Fibroblast of villous mesenchyme (primary cell): ENCODE measurements at regions not wholly inside any gene's neighbourhood (a gene's known extent, or its start where the extent isn't known, plus 50 kb on each side); places are given as distances from the start of the nearest gene placed in this dataset.
"Not testable (repeated sequence)": the region's sequence is repeated elsewhere in the genome, so short reads cannot be mapped to it uniquely, and the experiment has no call there.

Experiments used
- DNase-seq: peaks from one replicate; pipeline ENCODE4 v3.0.0-alpha.2; 2010; ENCODE audit warnings: low read depth
- H3K4me3 ChIP-seq: 2 replicates; pipeline ENCODE4 v1.5.1; 2011; ENCODE audit warnings: low read depth, mild to moderate bottlenecking, low read length

DNA sequence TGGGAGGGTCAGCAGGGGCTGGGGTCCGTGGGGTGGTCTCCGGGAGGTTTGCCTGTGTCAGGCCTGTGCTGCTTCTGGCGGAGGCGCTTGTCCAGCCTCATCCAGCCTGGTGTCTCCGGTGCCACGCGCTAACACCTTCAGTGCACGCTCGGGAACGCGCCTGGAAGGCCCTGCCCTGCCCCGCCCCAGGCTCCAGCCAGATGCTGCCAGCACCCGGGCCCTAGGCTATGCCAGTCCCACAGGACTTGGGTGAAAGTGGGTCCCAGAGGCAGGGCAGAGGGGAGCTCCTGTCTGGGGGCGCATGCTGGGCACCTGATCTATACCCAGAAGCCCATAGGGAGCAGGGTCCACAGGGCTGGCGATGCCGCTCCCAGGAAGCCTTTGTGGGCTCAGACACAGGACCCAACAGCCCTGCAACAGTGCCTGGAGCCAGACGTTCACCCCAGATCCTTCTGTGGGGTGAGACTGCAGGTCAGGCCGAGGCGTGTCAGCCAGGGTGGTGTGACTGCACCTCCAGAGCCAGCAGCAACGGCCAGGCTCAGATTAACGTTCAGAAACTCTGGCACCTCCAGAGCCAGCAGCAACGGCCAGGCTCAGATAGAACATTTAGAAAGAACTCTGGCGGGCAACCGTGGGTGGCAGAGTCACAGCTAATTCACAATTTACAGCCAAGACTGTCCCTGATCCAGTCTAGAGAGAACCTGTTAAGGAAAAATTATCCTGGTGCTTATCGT, 5423.2 kb upstream of the TPTE start:
- H3K4me3 ChIP-seq, DNase-seq: not testable (repeated sequence)

DNA sequence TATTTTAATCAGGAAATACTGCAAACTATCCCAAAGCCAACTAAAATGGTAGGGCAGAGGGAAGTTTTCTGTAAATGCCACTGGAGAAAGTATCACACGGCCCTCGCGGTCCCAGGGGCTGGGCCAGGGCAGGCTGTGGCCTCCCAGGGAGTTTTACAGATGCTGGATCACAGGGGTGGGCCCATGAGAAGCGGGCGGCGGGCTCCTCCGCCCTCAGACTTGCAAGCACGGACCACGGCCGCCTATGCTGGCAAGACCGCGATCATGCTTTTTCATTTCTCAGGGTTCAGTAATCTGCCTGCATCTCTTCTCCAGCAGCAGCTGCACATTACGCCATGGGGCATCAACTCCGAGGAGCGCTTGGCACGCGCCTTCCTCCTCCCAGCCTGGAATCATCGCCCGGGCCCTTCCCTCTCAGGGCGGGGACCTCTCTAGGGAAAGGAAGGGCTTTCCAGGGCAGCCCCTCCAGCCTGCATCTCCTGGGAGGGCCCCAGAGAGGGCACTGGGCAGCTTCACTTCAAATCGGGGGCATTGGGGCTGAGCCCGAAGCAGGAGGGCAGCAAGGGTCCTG, 5420.7 kb upstream of the TPTE start:
- not testable (repeated sequence) for H3K4me3 ChIP-seq

DNA sequence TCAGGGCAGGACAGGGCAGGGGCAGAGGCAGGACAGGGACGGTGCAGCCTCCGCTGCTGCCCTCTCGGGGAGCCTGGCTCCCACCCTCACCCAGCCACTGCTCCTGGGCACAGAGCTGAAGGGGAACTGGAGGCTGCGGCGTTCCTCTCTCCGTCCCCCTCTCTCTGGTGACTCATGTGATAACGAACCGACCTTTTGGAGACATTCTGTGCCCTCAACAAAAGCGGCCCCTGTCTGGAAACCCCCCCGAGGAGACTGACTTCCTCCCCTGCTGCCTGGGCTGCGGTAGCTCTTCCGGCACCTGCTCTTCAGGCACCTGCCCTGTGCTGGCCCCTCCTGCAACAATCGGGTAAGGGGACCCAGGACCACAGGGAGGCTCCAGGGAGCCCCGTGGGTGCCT, 5419.6 kb upstream of the TPTE start:
- not testable (repeated sequence) for H3K4me3 ChIP-seq
- peak; percentile 9 for DNase-seq

More for the DNA sequence above, 5420.7 kb upstream of the TPTE start:
- DNase-seq = not testable (repeated sequence)

DNA sequence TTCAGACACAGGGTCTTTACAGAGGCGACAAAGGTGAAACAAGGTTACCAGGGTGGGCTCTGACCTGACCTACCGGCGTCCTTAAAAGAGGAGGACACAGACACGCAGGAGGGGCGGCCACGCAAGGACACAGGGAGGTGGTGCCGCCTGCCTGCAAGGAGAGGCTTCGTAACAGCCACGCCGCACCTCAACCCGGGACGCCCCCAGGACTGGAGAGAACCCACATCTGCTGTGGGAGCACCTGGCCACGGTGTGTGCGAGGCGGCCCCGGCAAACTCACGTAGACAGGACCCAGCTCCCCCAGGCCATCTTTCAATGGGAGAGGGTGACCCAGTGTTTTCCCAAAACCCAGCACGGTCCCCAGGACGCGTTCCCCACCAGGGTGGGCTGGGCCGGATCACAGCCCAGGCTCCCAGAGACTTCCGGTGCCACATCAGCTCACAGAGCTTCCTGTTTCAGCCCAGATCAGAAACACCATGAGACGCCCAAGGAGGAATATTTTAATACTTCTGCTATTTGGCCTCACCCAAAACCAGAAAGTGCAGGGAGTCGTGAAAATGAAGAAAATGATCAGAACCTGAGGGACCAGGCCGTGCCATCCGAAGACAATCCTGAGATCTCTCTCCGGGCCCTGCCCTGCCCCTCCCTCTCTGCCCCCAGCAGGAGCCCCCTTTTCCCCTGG, 5417.4 kb upstream of the TPTE start:
- H3K4me3 ChIP-seq, DNase-seq: not testable (repeated sequence)

GRCh38 chr21:5104562-5104928, 5416.8 kb upstream of the TPTE start:
- DNase-seq, H3K4me3 ChIP-seq: not testable (repeated sequence)

DNA sequence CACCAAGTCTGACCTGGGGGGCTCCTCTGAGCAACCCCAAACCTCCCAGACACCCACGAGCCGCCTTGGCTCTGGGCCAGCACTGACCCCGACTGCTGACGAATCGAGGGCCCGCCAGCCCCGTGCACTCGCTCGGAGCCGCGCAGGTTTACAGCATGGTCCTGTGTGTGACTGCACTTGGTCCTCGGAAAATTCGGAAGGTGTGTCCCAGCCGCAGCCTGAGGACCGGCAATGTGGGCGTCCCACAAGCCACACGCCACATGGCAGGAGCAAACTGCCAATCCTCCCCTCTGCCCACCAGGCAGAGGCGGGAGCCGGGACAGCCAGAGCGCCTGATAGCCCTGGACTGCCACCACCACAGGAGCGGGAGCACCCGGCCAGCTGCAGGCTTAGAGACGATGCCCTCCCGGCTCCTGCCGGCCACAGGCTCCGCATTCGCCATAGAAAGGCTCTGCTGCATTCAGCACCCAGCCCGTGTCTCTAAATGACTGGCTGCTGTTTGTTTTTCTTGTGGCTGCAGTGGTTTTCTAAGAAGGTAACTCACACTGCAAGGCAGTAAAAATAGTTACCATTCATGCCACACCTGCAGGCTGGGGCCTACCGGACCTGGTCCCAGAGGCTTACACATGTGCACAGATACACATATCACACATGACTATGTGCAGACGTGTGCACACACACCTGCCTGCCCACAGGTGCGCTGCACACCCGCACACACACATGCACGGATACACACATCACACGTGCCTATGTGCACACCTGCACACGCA, 5415.3 kb upstream of the TPTE start:
- not testable (repeated sequence) for DNase-seq, H3K4me3 ChIP-seq

- H3K4me3 ChIP-seq, DNase-seq: not testable (repeated sequence)
Observed at GRCh38 chr21:5106767-5107464, 5414.5 kb upstream of the TPTE start.

DNA sequence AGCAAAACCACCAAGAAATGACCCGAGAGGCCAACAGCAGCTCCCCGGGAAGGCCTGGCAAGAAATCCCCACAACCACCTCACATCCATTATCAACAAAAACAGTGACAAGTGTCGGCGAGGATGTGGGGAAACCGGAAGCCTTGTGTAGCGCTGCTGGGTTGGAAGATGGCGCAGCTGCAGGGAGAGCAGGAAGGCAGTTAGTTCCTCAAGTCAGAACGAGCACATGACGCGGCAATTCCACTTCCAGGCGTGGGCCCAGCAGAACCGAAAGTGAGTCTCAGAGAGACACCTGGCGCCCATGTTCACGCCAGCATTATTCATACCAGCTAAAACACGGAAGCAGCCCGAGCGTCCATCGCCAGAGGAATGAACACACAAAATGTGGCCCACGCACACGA, 5413.7 kb upstream of the TPTE start:
- not testable (repeated sequence) for DNase-seq, H3K4me3 ChIP-seq

DNA sequence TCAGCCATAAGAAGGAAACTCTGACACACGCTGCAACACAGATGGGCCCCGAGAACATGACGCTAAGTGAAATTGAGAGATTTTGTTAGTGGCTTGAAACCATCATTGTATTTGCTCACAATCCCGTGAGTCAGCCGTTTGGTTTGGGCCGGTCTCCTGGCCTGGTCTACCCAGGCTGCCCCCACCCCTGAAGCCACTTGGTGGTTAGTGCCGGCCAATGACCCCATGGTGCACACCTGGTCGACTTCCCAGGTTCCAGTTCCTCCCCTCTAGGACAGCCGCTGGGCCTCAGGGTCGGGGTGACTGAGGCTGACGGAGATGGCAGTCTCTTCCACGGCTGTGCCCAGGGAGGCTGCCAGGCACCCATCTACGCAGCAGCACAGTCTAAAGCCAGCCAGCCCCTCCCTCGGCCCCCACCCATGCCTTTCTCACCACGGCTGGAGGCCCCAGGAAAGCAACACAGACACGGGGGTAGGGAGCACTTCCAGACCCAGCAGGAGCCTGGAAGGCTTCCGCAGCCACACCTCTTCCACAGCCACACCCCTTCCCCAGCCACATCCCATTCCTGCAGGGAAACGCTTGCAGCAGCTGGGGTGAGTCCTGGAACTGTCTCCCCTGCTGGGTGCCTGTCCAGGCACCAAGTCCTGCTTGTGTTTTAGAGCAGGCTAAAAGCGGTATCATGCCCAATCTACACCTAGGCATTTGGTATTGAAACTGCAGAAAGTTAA, 5413.2 kb upstream of the TPTE start:
- DNase-seq = peak; percentile 0
- not testable (repeated sequence) for H3K4me3 ChIP-seq

DNA sequence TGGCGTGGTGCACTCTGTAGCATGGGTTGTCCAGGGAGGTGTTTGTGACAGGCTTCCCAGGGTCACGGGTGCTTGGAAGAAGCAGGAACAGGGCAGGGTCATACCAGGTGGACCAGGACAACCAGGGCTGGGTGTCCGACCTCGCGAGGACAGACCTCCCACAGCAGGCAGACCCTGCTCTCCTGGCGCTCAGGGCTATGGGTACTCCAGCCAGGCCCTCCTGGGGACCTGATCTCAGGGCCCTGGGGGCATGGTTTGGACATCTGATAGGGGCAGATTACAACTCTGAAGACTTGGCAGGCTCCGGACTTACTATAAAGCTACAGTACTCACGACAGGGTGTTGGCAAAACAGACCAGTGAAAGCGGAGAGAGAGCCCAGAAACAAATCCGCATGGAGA, 5410.2 kb upstream of the TPTE start:
- not testable (repeated sequence) for DNase-seq, H3K4me3 ChIP-seq

- DNase-seq, H3K4me3 ChIP-seq: not testable (repeated sequence)
Observed at GRCh38 chr21:5113092-5113491, 5408.3 kb upstream of the TPTE start.

GRCh38 chr21:5114468-5114867, 5406.9 kb upstream of the TPTE start:
- not testable (repeated sequence) for H3K4me3 ChIP-seq, DNase-seq

GRCh38 chr21:5114893-5115645, 5406.3 kb upstream of the TPTE start:
- not testable (repeated sequence) for H3K4me3 ChIP-seq, DNase-seq

GRCh38 chr21:5115646-5116343, 5405.6 kb upstream of the TPTE start:
- H3K4me3 ChIP-seq, DNase-seq: not testable (repeated sequence)

DNA sequence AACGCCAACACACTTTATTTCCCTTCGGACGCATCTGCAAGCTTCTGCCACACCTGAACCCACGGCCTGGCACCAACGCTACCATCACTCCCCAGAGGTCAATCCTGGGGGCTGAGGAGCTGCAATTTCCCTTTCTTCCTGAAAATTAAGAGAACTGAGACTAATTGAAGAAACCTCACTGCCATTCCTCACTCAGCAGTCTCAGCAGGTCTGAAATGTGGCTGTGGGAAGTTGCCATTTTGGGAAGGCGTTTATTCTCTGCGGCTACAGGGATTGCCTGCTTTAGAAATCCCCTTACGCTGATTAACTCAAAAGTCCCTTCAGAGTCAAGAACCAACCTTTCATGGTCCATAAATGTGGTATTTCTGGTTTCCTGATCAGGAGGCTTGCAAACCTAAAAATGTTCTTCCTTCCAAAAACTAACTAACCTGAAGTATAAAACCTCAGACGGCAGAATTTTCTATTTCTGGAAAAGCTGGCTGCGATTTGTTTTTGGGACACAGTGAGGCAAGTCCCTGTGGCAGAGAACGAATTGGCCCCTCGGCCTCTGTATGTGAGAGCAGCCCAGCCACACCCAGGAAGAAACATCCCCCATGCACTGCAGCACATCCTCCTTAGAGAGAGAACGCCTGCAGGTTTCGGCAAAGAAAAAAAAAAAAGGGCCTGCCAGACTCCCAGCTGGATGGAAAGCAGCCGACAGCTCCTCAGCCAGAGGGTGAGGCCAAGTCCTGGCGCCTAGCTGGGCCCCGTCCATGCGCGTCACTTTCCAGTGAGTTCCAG, 5404.8 kb upstream of the TPTE start:
- DNase-seq, H3K4me3 ChIP-seq: not testable (repeated sequence)

- DNase-seq, H3K4me3 ChIP-seq: not testable (repeated sequence)
Observed at GRCh38 chr21:5117135-5117534, 5404.2 kb upstream of the TPTE start.
